Ovary (tissue), 7 donors: ENCODE measurements at regions not wholly inside any gene's neighbourhood (a gene's known extent, or its start where the extent isn't known, plus 50 kb on each side); places are given as distances from the start of the nearest gene placed in this dataset.

Experiments used
- DNase-seq, 5 donors: peaks; one replicate each; pipeline ENCODE4 v3.0.0-alpha.2; 2019 to 2020
- H3K27ac ChIP-seq, 2 donors: fragments of 200-600 bp; one replicate each; pipeline versions ENCODE4 v1.5.1 to v1.8.0; 2019 to 2022
- H3K27me3 ChIP-seq: fragments of 200-600 bp; one replicate; pipeline ENCODE4 v1.8.0; 2022
- H3K36me3 ChIP-seq: fragments of 200-600 bp; sonication (generic); one replicate; pipeline ENCODE4 v1.5.1; 2019
- H3K4me1 ChIP-seq: one replicate; pipeline ENCODE4 v1.8.1; 2013; ENCODE audit warnings: mild to moderate bottlenecking, moderate library complexity; ENCODE audit not compliant: insufficient read depth
- H3K4me3 ChIP-seq: fragments of 200-600 bp; sonication (generic); one replicate; pipeline ENCODE4 v1.5.1; 2017
- H3K9me3 ChIP-seq, 2 donors: fragments of 200-600 bp in 1 of 2; sonication (generic) in 1 of 2; one replicate each; pipeline versions ENCODE4 v1.5.1 to v1.8.1; 2013 to 2019; ENCODE audit warnings: mild to moderate bottlenecking in 1 of 2, moderate library complexity in 1 of 2
- CTCF ChIP-seq, 3 donors: fragments of 450-650 bp in 2 of 3; fragments of 200-600 bp in 1 of 3; IDR thresholded peaks; one replicate each; pipeline versions ENCODE4 v1.5.1 to v1.8.0; 2016 to 2022; ENCODE audit warnings: antibody characterized with exemption in 3 of 3, mild to moderate bottlenecking in 1 of 3
- EP300 ChIP-seq: sonication (generic); formaldehyde crosslinking; IDR thresholded peaks from one replicate; pipeline ENCODE4 v1.6.1; 2017; ENCODE audit warnings: antibody characterized with exemption
- POLR2A ChIP-seq: fragments of 450-650 bp; IDR thresholded peaks from one replicate; pipeline ENCODE4 v1.6.1; 2017; ENCODE audit warnings: antibody characterized with exemption, mild to moderate bottlenecking, moderate library complexity
- WGBS, 3 donors: extraction: QIAGEN DNeasy Blood & Tissue Kit in 1 of 3; methylation state at CpG; one replicate each; pipeline versions ENCODE4 v1.1.5 to v1.1.7; 2013 to 2017; 5-methylcytosine and 5-hydroxymethylcytosine counted together
- intact Hi-C, 4 donors: fragments of 100-400 bp; cut with DNase I; formaldehyde crosslinking; loops; one replicate each; pipeline versions ENCODE4 v1.11.0 to v1.15.1; 2022 to 2023
- donor health status: DM: no; HTN: no; CAD: no; lungs with moderate emphysema.
- donor health status: DM: no; HTN: no; CAD: no.
- donor health status: Bipolar disorder and iron deficiency.
- donor health status: DM: no; HTN: no; CAD: no.
- donor health status: DM: yes; HTN: yes; CAD: no.

GRCh38 chr14:41377932-41378331, 228.7 kb upstream of the LRFN5 start:
- no peaks in the 10 kb centered on the region for H3K27me3 ChIP-seq
- intact Hi-C loops = no loop called here

GRCh38 chr14:41374092-41374491, 232.6 kb upstream of the LRFN5 start:
- Histone ChIP-seq H3K36me3 (no peaks in the 10 kb centered on the region), H3K4me3 (no peak overlapping the region), H3K27me3 (no peaks in the 10 kb centered on the region), H3K4me1 (no peaks in the 10 kb centered on the region), H3K27ac (no peak overlapping the region), H3K9me3 (no peaks in the 10 kb centered on the region)
- no peak for TF ChIP-seq CTCF (IDR thresholded peaks at IDR 0.05)
- no peak for TF ChIP-seq POLR2A
- TF ChIP-seq EP300 = no peak
- no peak for DNase-seq
- intact Hi-C loops = no loop called here
- 86 to 90% (median 90%) methylated on average over 4 of the region's 4 CpGs for WGBS, 3 donors

More at GRCh38 chr14:41377932-41378331, 228.7 kb upstream of the LRFN5 start:
- DNase-seq = no peak
- Histone ChIP-seq H3K4me3 (no peak overlapping the region), H3K9me3 (no peaks in the 10 kb centered on the region), H3K4me1 (no peaks in the 10 kb centered on the region), H3K36me3 (no peaks in the 10 kb centered on the region), H3K27ac (no peak overlapping the region)
- 66 to 77% (median 69%) methylated on average over 2 of the region's 2 CpGs for WGBS, 3 donors
- TF ChIP-seq EP300 (no peak), POLR2A (no peak), CTCF (IDR thresholded peaks at IDR 0.05) (no peak)

- 57 to 76% (median 74%) methylated on average over 3 of the region's 3 CpGs for WGBS, 3 donors
- Histone ChIP-seq H3K4me1 (no peaks in the 10 kb centered on the region), H3K4me3 (no peak overlapping the region)
Observed at GRCh38 chr14:41362139-41362538, 244.5 kb upstream of the LRFN5 start.

GRCh38 chr14:41360126-41360525, 246.6 kb upstream of the LRFN5 start:
- TF ChIP-seq EP300 (no peak), CTCF (IDR thresholded peaks at IDR 0.05) (no peak), POLR2A (no peak)
- no peak for DNase-seq
- Histone ChIP-seq H3K4me1 (no peaks in the 10 kb centered on the region), H3K9me3 (no peaks in the 10 kb centered on the region), H3K27ac (no peak overlapping the region), H3K36me3 (no peaks in the 10 kb centered on the region), H3K4me3 (no peak overlapping the region), H3K27me3 (no peaks in the 10 kb centered on the region)
- intact Hi-C loops = no loop called here
- 86 to 92% (median 89%) methylated on average over 2 of the region's 2 CpGs for WGBS, 3 donors

More at GRCh38 chr14:41362139-41362538, 244.5 kb upstream of the LRFN5 start:
- no peak overlapping the region for H3K27ac ChIP-seq
- no peaks in the 10 kb centered on the region for H3K27me3 ChIP-seq
- no peak for DNase-seq
- intact Hi-C loops = no loop called here
- no peak for TF ChIP-seq CTCF (IDR thresholded peaks at IDR 0.05)
- no peak for TF ChIP-seq POLR2A
- TF ChIP-seq EP300 = no peak
- no peaks in the 10 kb centered on the region for H3K9me3 ChIP-seq
- H3K36me3 ChIP-seq = no peaks in the 10 kb centered on the region

- H3K27me3 ChIP-seq = no peaks in the 10 kb centered on the region
- H3K4me1 ChIP-seq = no peaks in the 10 kb centered on the region
- no peak for DNase-seq
- H3K36me3 ChIP-seq = no peaks in the 10 kb centered on the region
- no peak overlapping the region for H3K27ac ChIP-seq
- TF ChIP-seq EP300 (no peak), POLR2A (no peak), CTCF (IDR thresholded peaks at IDR 0.05) (no peak)
- no peak overlapping the region for H3K4me3 ChIP-seq
- intact Hi-C loops = no loop called here
- H3K9me3 ChIP-seq = no peaks in the 10 kb centered on the region
- 8 to 50% (median 48%) methylated on average over 3 of the region's 3 CpGs for WGBS, 3 donors
Observed at GRCh38 chr14:41355866-41356265, 250.8 kb upstream of the LRFN5 start.
